HG02870 (cell line): ENCODE measurements at regions not wholly inside any gene's neighbourhood (a gene's known extent, or its start where the extent isn't known, plus 50 kb on each side); places are given as distances from the start of the nearest gene placed in this dataset.
"Not testable (repeated sequence)": the region's sequence is repeated elsewhere in the genome, so short reads cannot be mapped to it uniquely, and the experiment has no call there.

Experiments
- ATAC-seq: cut with Tn5 transposase; IDR thresholded peaks from one replicate; pipeline ENCODE4 v1.9.1; 2021; ENCODE audit warnings: mild to moderate bottlenecking, moderate library complexity; ENCODE audit not compliant: unreplicated experiment

- ATAC-seq: no peak
Measured at GRCh38 chr2:120642646-120643045, 93.0 kb upstream of the GLI2 start.

DNA sequence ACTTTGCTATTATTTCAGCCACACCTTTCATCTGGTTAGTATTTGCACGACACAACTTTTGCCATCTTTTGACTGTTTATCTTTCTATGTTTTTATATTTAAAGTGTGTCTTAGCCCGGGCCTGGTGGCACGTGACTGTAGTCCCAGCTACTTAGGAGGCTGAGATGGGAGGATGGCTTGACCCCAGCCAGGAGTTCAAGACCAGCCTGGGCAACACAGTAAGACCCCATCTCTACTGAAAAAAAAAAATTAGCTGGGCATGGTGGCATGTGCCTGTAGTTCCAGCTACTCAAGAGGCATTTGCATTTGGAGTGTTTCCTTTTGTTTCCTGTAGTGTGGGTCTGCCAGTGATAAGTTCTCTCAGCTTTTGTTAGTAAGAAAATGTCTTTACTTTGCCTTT, 88.7 kb upstream of the GLI2 start:
- ATAC-seq: no peak

- ATAC-seq: no peak
Measured at GRCh38 chr2:120647487-120647886, 88.2 kb upstream of the GLI2 start.

DNA sequence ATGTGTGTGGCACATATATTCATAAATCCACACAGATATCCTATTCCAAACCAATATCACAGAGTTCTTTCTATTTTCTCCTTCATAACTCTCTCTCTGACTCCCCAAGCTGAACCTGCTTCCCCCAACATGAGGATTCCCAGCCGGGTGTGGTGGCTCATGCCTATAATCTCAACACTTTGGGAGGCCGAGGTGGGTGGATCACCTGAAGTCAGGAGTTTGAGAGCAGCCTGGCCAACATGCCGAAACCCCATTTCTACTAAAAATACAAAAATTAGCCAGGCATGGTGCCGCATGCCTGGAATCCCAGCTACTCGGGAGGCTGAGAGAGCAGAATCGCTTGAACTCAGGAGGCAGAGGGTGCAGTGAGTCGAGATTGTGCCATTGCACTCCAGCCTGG, 86.3 kb upstream of the GLI2 start:
- not testable (repeated sequence) for ATAC-seq

DNA sequence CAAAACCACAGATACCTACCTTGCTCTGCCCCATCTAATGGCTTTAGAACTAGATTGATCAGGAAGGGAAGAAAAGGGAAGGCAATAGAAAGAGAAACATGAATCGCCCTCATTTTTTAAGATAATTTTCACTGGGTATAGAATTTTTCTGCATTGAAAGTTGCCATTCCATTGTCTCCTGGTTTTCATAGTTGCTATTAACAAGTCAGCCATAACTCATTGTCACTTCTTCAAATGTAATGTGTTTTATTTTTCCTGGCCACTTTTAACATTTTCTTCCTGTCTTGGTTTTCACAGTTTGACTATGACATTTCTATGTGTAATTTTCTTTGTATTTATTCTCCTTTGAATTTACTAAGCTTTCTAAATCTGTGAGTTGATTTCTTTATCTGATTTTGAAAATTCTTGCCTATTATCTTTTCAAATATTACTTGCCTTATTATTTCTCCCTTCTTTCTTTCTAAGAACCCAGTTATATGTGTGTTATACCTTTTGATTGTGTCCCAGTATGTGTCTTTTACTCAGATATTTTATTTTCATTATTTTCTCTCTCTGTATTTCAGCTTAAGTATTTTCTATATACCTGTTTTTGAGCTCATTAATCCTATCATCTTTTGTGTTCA, 85.5 kb upstream of the GLI2 start:
- ATAC-seq: no peak

- ATAC-seq: no peak
Measured at GRCh38 chr2:120651818-120652217, 83.8 kb upstream of the GLI2 start.

DNA sequence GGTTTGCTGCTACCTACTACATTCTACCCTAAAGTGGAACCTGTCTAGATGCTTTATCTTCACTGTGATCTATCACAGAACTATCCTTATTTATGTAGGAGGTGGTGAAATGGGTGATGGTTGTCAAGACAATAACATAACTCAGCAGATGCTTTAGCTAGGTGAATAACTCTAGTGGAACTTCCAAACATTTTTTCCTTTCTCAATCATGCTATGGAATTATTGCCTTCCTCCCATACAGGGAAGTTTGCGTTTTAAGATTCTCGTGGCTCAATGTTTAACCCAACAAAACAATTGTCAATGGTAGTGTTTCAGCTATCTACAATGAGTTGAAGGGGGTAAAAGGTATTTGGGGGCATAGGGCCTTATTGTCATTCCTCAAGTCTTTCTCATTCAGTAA, 82.6 kb upstream of the GLI2 start:
- no peak for ATAC-seq

DNA sequence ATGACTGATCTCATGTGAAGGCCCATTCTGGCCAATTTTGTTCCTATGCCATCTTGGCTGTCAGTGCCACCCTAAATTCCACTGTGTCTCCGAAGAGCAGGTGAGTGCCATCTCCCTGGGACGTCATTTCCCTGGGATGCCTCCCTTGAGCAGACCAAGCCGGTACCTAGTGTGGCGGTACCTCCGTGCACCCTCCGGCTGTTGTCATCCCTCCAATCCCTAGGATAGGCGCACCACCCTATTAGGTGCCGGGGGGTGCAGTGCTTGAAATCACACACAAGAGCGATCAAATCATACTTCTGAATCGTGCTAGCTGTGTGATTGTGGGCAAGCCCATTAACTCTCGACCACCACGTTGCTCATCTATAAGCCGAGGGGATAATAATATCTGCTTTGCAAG, 81.8 kb upstream of the GLI2 start:
- no peak for ATAC-seq

DNA sequence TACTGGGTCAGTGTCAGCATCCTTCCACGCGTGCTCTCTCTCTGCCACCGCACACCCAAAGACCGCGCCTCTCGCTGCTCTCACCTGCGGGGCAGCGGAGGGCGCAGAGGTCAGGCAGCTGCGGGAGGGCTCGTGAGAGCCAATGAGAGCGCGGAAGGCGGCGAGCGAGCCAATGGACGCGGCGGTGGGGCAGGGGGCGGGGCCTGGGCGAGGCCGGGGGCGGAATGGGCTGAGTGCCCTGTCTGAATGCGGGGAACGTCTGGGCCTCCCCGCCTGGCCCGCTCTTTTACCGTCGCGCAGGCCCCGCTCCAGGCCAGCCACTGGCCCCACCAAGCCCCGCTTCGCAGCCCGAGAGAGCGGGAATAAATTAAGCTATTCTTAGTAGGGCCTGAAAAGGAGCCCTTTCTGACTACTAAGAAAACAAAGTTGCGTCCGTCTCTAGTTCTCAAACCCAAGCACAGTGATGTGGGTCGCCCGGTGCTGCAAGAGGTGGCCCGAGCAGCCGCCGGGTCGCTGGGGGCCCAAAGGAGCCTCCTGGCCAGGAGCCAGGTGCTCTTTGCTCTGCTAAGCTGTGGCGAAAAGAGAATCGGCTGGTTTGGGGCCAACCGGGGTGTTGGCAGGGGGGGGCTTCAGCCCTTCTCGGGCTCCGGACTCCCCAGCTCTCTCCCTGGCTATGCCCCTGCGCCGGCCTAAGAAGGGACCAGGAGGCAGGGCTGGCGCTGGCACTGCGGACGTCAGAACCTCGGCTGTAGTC, 81.1 kb upstream of the GLI2 start:
- ATAC-seq: no peak

GRCh38 chr2:120656273-120656950, 79.3 kb upstream of the GLI2 start:
- ATAC-seq: no peak

DNA sequence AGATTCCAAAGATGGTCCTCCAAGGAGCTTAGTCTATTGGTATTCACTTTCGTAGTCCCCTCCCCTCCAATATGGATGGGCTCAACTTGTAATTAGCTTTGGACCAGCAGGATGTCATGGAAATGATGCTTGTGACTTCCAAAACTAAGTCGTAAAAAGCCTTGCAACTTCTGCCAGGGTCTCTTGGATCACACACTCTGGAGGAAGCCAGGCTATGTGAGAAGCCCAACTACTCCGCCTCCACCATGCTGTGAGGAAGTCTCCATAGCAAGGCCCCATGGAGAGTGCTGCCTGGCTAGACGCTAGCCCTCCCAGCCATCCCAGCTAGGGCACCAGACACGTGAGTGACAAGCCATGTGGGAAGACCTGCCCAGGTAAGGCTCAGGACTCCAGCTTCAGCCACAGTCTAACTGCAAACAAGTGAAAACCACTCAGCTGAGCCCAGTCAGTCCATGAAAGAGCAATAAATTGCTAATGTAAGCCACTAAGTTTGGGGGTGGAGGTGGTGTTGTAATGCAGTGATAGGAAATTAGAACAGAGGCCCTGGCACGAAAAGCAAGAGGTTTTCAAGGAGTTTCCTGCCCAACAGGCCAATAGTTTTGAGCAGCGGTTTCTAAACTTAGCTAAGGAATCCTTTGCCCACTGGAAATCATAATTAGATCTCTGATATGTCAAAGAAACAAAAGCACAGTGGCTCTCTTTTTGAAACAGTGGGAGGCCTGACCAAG, 77.5 kb upstream of the GLI2 start:
- ATAC-seq: no peak

- ATAC-seq: no peak
Measured at GRCh38 chr2:120658770-120659158, 76.9 kb upstream of the GLI2 start.

- no peak for ATAC-seq
Measured at GRCh38 chr2:120659275-120659977, 76.2 kb upstream of the GLI2 start.

- ATAC-seq: no peak
Measured at GRCh38 chr2:120660056-120660694, 75.5 kb upstream of the GLI2 start.

GRCh38 chr2:120660771-120661459, 74.8 kb upstream of the GLI2 start:
- no peak for ATAC-seq

DNA sequence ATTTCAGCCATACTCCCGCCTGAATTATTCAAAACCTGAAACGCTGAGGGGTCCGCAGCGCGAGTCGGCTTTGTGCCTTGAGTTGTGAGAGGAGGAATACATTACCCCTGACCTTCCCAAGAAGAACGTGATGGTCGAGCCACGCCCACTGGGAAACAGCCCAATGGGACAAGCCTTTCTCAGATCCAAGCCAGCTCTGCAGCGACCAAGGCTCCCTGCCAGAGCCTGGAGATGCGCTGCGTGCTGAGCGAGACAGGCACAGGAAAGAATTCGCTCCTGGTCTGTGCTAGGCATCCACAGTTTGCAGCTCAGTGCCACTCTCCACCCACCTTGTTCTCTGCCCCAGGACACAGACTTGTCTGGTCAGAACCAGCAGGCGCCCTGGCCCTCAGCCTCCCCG, 74.1 kb upstream of the GLI2 start:
- ATAC-seq: no peak

GRCh38 chr2:120662046-120662445, 73.6 kb upstream of the GLI2 start:
- ATAC-seq: no peak

DNA sequence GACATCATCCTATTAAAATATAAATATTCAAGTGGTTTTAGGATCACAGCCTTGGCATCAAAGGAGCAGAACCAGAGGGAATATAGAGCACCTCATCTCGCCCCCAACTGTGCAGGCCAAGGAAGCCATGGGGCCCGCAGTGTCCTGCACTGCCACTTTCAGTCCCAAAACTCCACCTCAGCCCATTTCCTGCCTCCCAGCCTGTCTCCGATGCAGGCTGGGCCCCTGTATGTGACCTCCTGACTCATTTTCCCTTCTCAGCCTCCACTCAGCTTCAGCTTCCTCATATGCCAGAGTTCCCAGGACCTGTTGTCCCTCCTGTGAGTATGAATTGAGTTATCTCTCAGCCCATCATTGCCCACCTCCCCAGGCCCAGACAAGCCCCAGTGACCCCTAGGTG, 72.9 kb upstream of the GLI2 start:
- ATAC-seq: no peak

- no peak for ATAC-seq
Measured at GRCh38 chr2:120666433-120666832, 69.2 kb upstream of the GLI2 start.

DNA sequence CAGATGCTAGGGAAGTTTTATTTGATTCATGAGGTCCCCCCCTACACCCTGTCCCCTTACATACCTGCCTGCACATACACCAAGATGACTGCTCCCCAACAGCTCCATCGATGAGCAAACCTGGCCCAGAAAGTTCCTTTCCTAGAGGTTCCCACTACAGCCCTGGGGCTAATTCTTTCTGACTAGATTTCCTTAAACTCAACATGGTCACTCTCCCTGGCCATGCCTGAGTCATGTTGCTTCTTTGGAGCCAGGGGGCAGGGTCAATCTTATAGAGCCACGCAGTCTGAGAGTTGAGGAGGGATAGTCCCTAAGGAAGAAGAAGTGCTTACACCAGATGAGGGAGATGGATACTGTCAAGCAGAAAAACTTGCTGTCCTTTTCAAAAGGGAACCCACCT, 67.7 kb upstream of the GLI2 start:
- ATAC-seq: no peak
